GM19397 (cell line): ENCODE measurements at regions not wholly inside any gene's neighbourhood (a gene's known extent, or its start where the extent isn't known, plus 50 kb on each side); places are given as distances from the start of the nearest gene placed in this dataset.

Experiments
- ATAC-seq: cut with Tn5 transposase; IDR thresholded peaks from one replicate; pipeline ENCODE4 v1.9.1; 2021; ENCODE audit warnings: mild to moderate bottlenecking, moderate library complexity; ENCODE audit not compliant: unreplicated experiment

DNA sequence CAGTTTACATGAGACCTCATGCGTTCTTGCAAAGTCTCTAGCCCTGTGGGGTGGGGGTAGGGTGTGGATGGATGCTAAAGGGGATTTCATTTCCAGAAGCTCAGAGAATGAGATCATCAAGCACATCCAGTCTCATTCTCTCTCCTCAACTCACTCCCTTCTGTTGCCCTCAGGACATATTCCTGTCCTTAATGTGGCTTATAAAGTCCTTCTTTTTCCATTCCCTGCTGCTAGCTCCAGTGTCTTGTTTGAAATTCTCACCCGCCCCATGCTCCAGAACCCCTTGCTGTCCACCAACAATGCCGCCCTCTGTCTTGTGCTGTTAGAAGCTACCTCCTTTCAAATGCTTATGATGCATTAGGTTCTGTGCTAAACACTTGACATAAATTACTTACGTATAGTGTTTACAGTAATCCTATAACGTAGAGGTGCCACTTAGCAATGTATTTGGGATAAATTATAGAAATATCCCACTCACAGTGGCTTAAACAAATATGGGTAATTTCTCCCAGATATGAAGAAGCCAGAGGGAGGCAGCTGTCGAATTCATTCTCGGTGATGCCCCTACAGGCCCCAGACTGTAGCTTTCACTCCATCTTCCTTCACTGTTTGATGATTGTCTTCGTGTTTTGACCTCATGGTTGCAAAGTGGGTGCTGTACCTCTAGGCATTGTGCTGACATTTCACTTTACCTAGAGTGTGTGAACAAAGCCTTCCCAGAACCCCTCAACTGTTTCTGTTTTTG, 273.1 kb upstream of the TBL1XR1 start:
- ATAC-seq, result no peak

- ATAC-seq, result no peak
These were observed 274.6 kb upstream of the TBL1XR1 start for GRCh38 chr3:177471733-177472480.

DNA sequence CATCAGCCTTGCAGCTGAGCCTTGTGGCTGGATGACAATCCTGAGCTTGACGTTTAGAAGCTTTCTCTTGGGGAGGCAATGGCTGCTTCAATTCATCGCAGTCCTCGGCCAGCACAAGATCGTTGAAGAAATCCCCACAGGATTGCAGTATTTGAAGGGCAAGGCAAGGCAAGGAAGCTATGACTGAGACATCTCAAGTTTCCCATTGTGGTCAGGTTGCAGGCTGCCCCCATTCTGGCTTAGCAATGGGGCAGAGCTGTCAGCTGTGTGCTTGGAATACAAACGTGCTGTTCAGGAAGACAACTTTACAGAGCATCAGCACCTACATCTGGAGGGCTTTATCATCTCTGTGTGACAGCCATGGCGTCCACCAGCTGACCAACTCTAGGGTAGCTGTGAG, 275.9 kb upstream of the TBL1XR1 start:
- no peak for ATAC-seq

- no peak for ATAC-seq
These were observed 276.6 kb upstream of the TBL1XR1 start for GRCh38 chr3:177473903-177474302.

DNA sequence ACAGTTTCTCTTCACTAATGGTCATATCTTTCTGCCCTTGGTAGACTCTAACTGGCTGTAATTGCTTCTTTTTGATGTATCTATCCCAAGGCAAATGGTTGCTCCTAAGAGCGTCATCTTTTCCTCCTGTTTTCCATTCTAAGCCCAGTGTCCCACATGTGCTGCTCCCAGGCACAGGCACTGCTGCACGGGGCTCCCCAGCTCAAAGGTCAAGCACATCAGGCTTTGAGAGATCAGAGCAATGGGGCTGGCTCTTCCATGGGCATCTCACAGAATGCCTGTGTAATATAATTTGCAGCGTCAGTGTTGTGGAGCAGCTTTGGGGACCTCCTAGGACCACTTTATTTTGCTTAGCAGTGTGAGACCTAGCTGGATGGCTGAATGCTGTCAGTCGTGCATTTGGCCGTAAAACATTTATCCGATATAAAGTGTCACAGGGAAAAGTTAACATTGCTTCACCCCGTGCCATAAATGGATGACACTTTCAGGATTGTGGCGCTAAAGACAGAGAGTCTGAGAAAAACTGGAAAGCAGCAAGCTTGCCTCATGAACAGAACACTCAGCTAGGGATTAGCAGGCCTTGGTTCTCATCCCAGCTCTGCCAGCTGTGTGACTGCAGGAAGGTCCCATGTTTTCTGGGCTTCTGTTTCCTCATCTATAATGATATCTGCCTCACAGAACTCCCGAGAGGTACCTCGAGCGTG, 277.5 kb upstream of the TBL1XR1 start:
- ATAC-seq, result no peak

DNA sequence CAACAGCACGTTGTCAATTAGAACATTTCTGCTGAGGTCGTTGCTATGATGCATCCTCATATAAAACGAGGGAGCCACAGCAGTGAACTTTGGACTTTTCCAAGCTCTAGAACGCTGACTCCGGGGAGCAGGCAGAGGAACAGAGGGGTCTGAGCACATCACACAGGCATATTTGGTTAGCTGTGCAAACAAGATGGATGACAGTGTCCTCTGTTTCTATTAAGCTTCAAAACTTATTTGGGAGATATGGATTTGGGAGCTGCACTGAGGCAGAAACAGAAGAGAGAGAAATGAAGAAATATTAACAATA, 278.0 kb upstream of the TBL1XR1 start:
- no peak for ATAC-seq

DNA sequence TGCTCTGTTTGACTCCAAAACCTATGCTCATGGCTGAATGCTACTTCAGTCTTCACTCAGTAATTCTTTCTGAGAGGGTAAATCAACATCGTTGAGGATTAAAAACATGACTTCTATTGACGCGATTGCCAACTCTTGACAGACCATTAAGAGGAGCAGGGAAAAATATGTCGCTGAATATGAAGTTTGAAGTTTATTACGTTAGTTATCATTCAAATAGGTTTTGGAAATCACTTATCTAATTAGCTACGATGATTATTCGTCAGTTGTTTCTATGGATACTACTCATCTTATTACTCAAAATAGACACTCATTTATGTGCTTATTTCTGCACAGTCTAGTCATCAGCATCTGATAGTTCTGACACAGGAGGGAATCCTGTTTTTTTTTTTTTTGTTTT, 279.2 kb upstream of the TBL1XR1 start:
- no peak for ATAC-seq

- ATAC-seq, result no peak
These were observed 279.7 kb upstream of the TBL1XR1 start for GRCh38 chr3:177476921-177477435.

DNA sequence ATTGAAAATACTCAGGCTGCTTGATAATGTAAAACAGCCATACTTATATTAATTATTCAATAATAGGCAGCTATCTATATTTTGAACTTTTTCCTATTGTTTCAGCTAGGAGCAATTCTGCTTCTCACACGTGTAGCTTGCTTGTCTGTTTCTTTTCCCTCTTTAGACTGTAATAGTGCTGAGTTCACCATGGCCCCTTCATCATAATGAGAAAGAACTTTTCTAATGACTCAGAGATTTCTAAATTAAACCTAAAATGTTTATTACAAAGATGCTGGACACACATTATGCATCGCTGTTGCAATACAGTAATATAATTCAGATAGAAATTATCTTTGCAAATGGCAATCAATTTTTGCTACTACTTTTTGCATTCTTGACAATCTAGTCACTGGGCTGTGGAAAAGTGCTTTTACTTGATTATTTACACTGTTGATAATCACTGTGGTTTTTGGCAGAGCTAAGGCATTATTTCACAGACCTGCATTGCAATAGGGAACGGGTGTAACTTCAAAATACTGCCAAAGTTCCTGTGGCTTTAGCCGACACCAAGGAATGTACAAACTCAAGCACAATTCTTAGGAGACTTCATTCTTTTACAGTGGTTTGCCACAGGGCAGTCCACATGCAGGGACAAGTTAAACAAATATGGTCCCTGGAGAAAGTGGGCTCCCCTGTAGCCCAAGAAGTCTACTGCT, 281.0 kb upstream of the TBL1XR1 start:
- ATAC-seq, result no peak

GRCh38 chr3:177479630-177480029, 282.3 kb upstream of the TBL1XR1 start:
- no peak for ATAC-seq

- no peak for ATAC-seq
These were observed 284.0 kb upstream of the TBL1XR1 start for GRCh38 chr3:177481329-177481728.

GRCh38 chr3:177482048-177482691, 284.9 kb upstream of the TBL1XR1 start:
- ATAC-seq, result no peak

DNA sequence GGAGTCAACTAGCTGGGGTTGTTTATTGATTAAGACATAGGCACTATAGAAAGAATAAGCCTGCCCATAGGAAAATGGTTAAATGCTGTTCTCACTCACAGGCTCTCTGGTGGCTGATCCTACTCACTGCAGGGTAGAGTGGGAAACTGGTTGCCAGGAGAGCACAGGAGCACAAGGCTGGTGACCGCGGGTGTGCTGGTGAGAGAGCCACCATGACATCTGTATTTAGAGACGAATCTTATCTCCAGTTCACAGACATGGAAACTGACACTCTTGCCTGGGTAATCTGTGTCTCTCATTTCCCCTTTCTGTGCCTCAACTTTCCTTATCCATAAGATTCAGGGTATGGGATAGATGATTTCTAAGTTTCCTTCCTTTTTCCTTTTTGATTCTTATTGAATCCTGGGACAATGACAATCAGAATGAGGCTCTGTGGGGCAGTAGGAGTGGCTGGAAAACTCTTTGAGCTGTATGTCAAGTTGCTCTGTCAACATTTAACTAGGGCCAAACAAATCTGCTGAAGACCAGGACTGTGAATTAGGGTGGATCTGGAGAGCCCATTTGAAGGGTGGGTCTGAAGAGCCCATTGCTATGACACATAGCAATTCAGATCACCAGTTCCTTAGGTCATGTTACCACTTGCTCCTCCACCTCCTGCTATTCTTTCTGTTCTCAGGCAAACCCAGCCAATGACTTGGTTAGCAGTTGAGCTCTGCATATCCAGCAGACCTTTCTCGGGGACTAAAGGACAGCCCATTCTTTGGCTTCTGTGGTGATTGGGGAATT, 286.1 kb upstream of the TBL1XR1 start:
- no peak for ATAC-seq

DNA sequence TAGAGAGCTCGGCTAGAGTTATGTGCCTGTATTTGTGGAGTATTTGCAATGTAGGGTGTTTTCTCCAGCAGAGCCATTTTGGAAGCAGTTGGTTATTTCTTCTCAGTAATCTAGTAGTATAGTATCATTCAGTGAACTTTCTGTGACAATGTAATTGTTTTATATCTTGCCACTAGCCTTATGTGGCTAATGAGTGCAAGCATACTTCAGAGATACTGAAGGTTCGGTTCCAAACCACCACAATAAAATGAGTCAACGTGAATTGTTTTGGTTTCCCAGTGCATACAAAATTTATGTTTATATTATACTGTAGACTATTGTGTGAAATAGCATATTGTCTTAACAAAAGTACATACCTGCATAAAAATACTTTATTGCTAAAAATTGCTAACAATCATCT, 286.9 kb upstream of the TBL1XR1 start:
- ATAC-seq, result no peak

DNA sequence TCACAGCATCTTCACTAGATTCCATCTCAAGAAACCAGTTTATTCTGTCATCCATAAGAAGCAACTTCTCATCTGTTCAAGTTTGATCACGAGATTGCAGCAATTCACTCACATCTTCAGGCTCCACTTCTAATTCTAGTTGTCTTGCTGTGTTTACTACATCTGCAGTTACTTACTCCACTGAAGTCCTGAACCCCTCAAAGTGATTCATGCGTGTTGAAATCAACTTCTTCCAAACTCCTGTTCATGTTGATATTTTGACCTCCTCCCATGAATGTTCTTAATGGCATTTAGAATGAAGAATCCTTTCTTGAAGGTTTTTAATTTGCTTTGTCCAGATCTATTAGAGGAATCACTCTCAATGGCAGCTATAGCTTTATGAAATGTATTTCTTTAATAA, 287.6 kb upstream of the TBL1XR1 start:
- no peak for ATAC-seq

DNA sequence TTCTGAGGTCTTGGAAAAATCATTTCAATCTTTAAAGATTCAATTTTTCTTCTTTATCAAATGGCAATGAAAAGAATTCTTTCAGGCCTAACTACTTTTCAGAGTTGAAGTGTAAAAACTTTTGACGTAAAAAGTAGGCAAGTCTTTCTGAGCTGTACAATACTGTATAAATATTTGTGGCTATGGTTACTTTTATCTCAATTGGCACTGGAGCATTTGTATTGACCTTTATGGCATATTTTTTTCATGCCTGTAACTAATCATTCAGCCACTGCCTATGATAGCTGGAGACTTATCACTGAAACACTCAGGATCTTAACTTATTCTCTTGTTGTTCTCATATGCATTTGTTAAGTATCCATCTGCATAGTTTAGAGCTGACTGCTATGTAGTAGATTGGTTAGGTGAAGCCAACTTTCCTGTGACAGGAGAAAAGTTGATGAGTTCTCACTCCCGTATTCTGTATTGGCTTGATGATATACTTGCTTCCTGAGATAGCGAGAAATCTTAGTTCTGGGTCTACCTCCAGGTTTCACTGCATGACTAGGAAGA, 290.4 kb upstream of the TBL1XR1 start:
- no peak for ATAC-seq

DNA sequence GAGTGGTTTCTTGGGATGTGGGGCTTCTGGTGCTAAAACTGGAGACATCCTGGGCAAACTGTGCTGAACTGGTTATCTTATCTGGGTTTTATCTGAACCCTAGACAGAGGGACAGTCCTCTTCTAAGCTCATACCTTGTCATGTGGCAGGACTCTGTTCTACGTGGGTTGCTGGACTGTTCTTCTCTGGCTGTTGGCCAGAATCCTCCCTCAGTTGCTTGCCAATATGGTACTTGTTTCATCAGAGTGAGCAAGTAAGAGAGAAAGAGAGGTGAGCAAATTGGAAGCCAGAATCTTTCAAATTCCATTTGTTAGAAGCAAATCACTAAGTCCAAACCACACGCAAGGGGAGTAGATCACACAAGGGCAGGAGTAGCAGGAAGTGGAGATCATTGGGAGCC, 291.5 kb upstream of the TBL1XR1 start:
- ATAC-seq, result no peak

- ATAC-seq, result no peak
These were observed 293.3 kb upstream of the TBL1XR1 start for GRCh38 chr3:177490626-177491025.

DNA sequence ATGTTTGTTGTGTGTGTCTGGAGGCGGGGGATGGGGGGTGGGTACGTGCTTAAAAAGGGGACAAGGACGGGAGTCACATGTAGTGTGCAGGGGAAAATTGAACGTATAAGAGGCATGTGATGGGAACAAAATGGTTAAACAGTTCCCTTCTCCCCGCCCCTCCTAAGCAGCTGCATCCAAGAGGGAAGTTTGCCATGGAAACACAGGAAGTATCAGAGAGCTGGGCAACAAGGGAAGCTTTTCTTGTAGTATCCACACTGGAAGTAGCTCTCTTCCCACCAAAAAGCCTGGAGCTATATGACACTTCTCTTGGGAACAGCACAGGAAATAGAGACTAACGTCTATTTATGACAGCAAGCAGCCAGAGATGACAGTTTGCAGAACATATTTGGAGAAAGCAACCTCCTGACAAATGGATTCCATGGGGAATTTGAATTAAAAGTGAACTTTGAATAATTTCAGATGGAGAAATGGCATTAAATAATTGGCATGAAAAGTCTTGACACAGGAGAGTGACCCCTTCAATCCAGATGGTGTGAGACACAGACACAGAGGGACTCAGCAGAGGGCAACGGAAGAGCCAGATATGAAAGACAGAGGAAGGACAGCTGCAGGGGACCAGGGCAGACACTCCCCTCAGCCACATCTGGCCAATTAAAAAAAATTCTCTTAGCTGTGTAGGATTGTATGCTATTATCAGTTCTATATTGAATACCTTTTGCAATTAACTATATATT, 294.2 kb upstream of the TBL1XR1 start:
- no peak for ATAC-seq
